ENCODE measurements at regions not wholly inside any gene's neighbourhood (a gene's known extent, or its start where the extent isn't known, plus 50 kb on each side); places are given as distances from the start of the nearest gene placed in this dataset.

GRCh38 chr9:86893811-86894490 lies 53.4 kb downstream of the GAS1 start:
- in situ Hi-C loops (cut with HindIII; ENCODE audit: low sequenced_read_pairs), result no loop called here

GRCh38 chr9:86892576-86892975 lies 54.7 kb downstream of the GAS1 start:
- in situ Hi-C loops (cut with HindIII; ENCODE audit: low sequenced_read_pairs), result no loop called here

- in situ Hi-C loops (cut with HindIII; ENCODE audit: low sequenced_read_pairs), result no loop called here
Observed at GRCh38 chr9:86891886-86892437, 55.3 kb downstream of the GAS1 start.

GRCh38 chr9:86891091-86891490 lies 56.2 kb downstream of the GAS1 start:
- in situ Hi-C loops (cut with HindIII; ENCODE audit: low sequenced_read_pairs), result no loop called here

GRCh38 chr9:86885232-86885631 lies 62.1 kb downstream of the GAS1 start:
- in situ Hi-C loops (cut with HindIII; ENCODE audit: low sequenced_read_pairs), result no loop called here

GRCh38 chr9:86876621-86877196 lies 70.6 kb downstream of the GAS1 start:
- in situ Hi-C loops (cut with HindIII; ENCODE audit: low sequenced_read_pairs), result no loop called here

- in situ Hi-C loops (cut with HindIII; ENCODE audit: low sequenced_read_pairs), result loop anchor here (5.0 kb wide), 1 partner anchor 34 kb away; no protein-coding TSS in a partner anchor
Observed at GRCh38 chr9:86868616-86869015, 78.7 kb downstream of the GAS1 start.

GRCh38 chr9:86867804-86868313 lies 79.4 kb downstream of the GAS1 start:
- in situ Hi-C loops (cut with HindIII; ENCODE audit: low sequenced_read_pairs), result loop anchor here (5.0 kb wide), 1 partner anchor 34 kb away; no protein-coding TSS in a partner anchor

GRCh38 chr9:86865952-86866351 lies 81.4 kb downstream of the GAS1 start:
- in situ Hi-C loops (cut with HindIII; ENCODE audit: low sequenced_read_pairs), result loop anchor here (5.0 kb wide), 1 partner anchor 36 kb away; no protein-coding TSS in a partner anchor

- in situ Hi-C loops (cut with HindIII; ENCODE audit: low sequenced_read_pairs), result no loop called here
Observed at GRCh38 chr9:86860006-86860405, 87.3 kb downstream of the GAS1 start.

GRCh38 chr9:86859056-86859455 lies 88.2 kb downstream of the GAS1 start:
- in situ Hi-C loops (cut with HindIII; ENCODE audit: low sequenced_read_pairs), result no loop called here

GRCh38 chr9:86858009-86858408 lies 89.3 kb downstream of the GAS1 start:
- in situ Hi-C loops (cut with HindIII; ENCODE audit: low sequenced_read_pairs), result no loop called here

GRCh38 chr9:86856259-86856658 lies 91.0 kb downstream of the GAS1 start:
- in situ Hi-C loops (cut with HindIII; ENCODE audit: low sequenced_read_pairs), result no loop called here

- in situ Hi-C loops (cut with HindIII; ENCODE audit: low sequenced_read_pairs), result no loop called here
Observed at GRCh38 chr9:86854898-86855523, 92.3 kb downstream of the GAS1 start.

- in situ Hi-C loops (cut with HindIII; ENCODE audit: low sequenced_read_pairs), result no loop called here
Observed at GRCh38 chr9:86846656-86847055, 100.7 kb downstream of the GAS1 start.

GRCh38 chr9:86843206-86843605 lies 104.1 kb downstream of the GAS1 start:
- in situ Hi-C loops (cut with HindIII; ENCODE audit: low sequenced_read_pairs), result no loop called here

- in situ Hi-C loops (cut with HindIII; ENCODE audit: low sequenced_read_pairs), result no loop called here
Observed at GRCh38 chr9:86842573-86842972, 104.7 kb downstream of the GAS1 start.

GRCh38 chr9:86839522-86839921 lies 107.8 kb downstream of the GAS1 start:
- in situ Hi-C loops (cut with HindIII; ENCODE audit: low sequenced_read_pairs), result no loop called here

- in situ Hi-C loops (cut with HindIII; ENCODE audit: low sequenced_read_pairs), result no loop called here
Observed at GRCh38 chr9:86838519-86839497, 108.5 kb downstream of the GAS1 start.

GRCh38 chr9:86837345-86837744 lies 110.0 kb downstream of the GAS1 start:
- in situ Hi-C loops (cut with HindIII; ENCODE audit: low sequenced_read_pairs), result no loop called here

Measured in DLD1 (cell line).